ENCODE measurements at regions not wholly inside any gene's neighbourhood (a gene's known extent, or its start where the extent isn't known, plus 50 kb on each side); places are given as distances from the start of the nearest gene placed in this dataset.

DNA sequence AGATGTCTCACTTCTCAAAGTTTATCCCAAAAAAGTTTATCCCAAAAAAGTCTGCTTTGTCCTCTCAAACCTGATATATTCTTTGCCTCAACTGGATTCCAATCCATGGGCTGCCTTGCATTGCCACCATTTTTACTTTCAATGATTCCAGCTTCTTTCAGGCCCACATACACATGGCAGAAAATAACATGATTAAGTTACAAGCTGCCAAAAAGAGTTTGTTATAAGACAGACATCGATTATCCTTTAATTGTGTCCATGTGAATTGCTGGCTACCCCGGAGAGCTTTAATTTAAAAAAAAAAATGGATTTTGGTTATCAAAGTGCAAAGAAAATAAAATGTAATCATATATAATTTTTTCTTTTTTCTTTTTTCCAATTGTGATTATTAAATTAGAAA, 819.6 kb upstream of the SORCS1 start:
- Histone ChIP-seq H3K36me3 (ENCODE audit: insufficient read depth, low read length) (no peaks in the 10 kb centered on the region), H3K9me3 (ENCODE audit: low read length) (no peaks in the 10 kb centered on the region), H3K27ac (ENCODE audit: low read depth, low read length, poor library complexity, severe bottlenecking) (no peak overlapping the region), H3K4me1 (ENCODE audit: insufficient read depth, low read length, poor library complexity, severe bottlenecking) (no peaks in the 10 kb centered on the region), H4K20me1 (ENCODE audit: insufficient read depth, low read length) (no peaks in the 10 kb centered on the region), H2AFZ (ENCODE audit: low read length) (no peak overlapping the region), H3K4me3 (ENCODE audit: low read depth, low read length, poor library complexity, severe bottlenecking) (no peak overlapping the region), H3K79me2 (ENCODE audit: insufficient read depth, low read depth, low read length) (no peaks in the 10 kb centered on the region), H3K4me2 (ENCODE audit: low read length) (no peak overlapping the region), H3K9me2 (ENCODE audit: insufficient read depth, low read length) (no peaks in the 10 kb centered on the region)
- POLR2A ChIA-PET, result no interaction called here
- intact Hi-C loops (cut with micrococcal nuclease; ENCODE audit: unreplicated experiment), result no loop called here
- DNase-seq (ENCODE audit: low spot score), result no peak
- CTCF ChIA-PET (ENCODE audit: unreplicated experiment), result no interaction called here
- no peak for TF ChIP-seq EZH2phosphoT487 (IDR thresholded peaks at IDR 0.05; ENCODE audit: borderline replicate concordance, low read depth, low read length)
- TF ChIP-seq, protein P1, sequence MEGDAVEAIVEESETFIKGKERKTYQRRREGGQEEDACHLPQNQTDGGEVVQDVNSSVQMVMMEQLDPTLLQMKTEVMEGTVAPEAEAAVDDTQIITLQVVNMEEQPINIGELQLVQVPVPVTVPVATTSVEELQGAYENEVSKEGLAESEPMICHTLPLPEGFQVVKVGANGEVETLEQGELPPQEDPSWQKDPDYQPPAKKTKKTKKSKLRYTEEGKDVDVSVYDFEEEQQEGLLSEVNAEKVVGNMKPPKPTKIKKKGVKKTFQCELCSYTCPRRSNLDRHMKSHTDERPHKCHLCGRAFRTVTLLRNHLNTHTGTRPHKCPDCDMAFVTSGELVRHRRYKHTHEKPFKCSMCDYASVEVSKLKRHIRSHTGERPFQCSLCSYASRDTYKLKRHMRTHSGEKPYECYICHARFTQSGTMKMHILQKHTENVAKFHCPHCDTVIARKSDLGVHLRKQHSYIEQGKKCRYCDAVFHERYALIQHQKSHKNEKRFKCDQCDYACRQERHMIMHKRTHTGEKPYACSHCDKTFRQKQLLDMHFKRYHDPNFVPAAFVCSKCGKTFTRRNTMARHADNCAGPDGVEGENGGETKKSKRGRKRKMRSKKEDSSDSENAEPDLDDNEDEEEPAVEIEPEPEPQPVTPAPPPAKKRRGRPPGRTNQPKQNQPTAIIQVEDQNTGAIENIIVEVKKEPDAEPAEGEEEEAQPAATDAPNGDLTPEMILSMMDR (conservative IDR thresholded peaks at IDR 0.05; ENCODE audit: low read length), result no peak
- no TSS peak for BruUV-seq (replicated peaks)

DNA sequence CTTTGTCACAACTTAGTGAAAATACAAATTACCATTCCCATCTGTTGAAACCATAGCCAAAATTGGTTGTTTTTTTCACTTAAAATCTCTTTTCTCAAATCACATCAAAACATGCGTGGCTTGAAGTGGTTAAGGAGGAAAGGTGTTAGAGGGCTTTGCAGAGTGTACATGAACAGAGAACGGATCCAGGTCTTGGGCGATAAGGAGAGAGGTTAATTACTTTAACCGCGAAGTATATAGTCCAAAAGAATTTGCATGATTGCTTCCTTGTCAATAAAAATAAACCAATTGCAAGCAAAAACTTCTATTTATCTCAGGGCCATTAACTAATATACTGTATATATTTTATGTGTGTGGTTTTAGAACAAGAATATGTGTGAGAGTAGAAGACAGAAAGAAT, 813.9 kb upstream of the SORCS1 start:
- no peaks in the 10 kb centered on the region for H3K4me1 ChIP-seq (ENCODE audit: insufficient read depth, low read length, poor library complexity, severe bottlenecking)
- intact Hi-C loops (cut with micrococcal nuclease; ENCODE audit: unreplicated experiment), result no loop called here
- no peak overlapping the region for H2AFZ ChIP-seq (ENCODE audit: low read length)
- H3K27ac ChIP-seq (ENCODE audit: low read depth, low read length, poor library complexity, severe bottlenecking), result no peak overlapping the region
- POLR2A ChIA-PET, result no interaction called here
- H3K36me3 ChIP-seq (ENCODE audit: insufficient read depth, low read length), result no peaks in the 10 kb centered on the region
- TF ChIP-seq, protein P1 (conservative IDR thresholded peaks at IDR 0.05; ENCODE audit: low read length), result no peak
- no peak for TF ChIP-seq EZH2phosphoT487 (IDR thresholded peaks at IDR 0.05; ENCODE audit: borderline replicate concordance, low read depth, low read length)
- no peaks in the 10 kb centered on the region for H3K9me2 ChIP-seq (ENCODE audit: insufficient read depth, low read length)
- CTCF ChIA-PET (ENCODE audit: unreplicated experiment), result no interaction called here
- H3K9me3 ChIP-seq (ENCODE audit: low read length), result no peaks in the 10 kb centered on the region
- no peak overlapping the region for H3K4me2 ChIP-seq (ENCODE audit: low read length)
- H3K79me2 ChIP-seq (ENCODE audit: insufficient read depth, low read depth, low read length), result no peaks in the 10 kb centered on the region
- no peaks in the 10 kb centered on the region for H4K20me1 ChIP-seq (ENCODE audit: insufficient read depth, low read length)
- BruUV-seq (replicated peaks), result no TSS peak
- no peak overlapping the region for H3K4me3 ChIP-seq (ENCODE audit: low read depth, low read length, poor library complexity, severe bottlenecking)
- no peak for DNase-seq (ENCODE audit: low spot score)

DNA sequence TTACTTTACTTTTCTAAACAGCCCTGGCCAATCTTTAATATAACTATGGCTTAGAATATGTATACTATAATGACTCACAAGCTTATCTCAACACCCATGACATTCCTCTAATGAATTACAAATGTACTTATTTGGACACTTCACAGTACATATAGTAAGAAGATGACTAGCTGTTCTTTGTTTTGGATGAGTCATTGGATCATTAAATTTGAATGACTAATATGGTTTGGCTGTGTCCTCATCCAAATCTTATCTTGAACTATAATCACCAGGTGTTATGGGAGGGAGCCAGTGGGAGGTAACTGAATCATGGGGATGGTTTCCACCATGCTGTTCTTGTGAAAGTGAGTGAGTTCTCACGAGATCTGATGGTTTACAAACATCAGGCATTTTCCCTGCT, 807.5 kb upstream of the SORCS1 start:
- Histone ChIP-seq H3K36me3 (ENCODE audit: insufficient read depth, low read length) (no peaks in the 10 kb centered on the region), H3K9me3 (ENCODE audit: low read length) (no peaks in the 10 kb centered on the region), H3K4me2 (ENCODE audit: low read length) (no peak overlapping the region), H3K4me1 (ENCODE audit: insufficient read depth, low read length, poor library complexity, severe bottlenecking) (no peaks in the 10 kb centered on the region), H4K20me1 (ENCODE audit: insufficient read depth, low read length) (no peaks in the 10 kb centered on the region), H3K27ac (ENCODE audit: low read depth, low read length, poor library complexity, severe bottlenecking) (no peak overlapping the region), H3K9me2 (ENCODE audit: insufficient read depth, low read length) (no peaks in the 10 kb centered on the region), H3K79me2 (ENCODE audit: insufficient read depth, low read depth, low read length) (no peaks in the 10 kb centered on the region), H3K4me3 (ENCODE audit: low read depth, low read length, poor library complexity, severe bottlenecking) (no peak overlapping the region), H2AFZ (ENCODE audit: low read length) (no peak overlapping the region)
- no peak for DNase-seq (ENCODE audit: low spot score)
- no TSS peak for BruUV-seq (replicated peaks)
- ChIA-PET CTCF (ENCODE audit: unreplicated experiment) (no interaction called here), POLR2A (no interaction called here)
- no peak for TF ChIP-seq EZH2phosphoT487 (IDR thresholded peaks at IDR 0.05; ENCODE audit: borderline replicate concordance, low read depth, low read length)
- TF ChIP-seq, protein P1 (conservative IDR thresholded peaks at IDR 0.05; ENCODE audit: low read length), result no peak
- intact Hi-C loops (cut with micrococcal nuclease; ENCODE audit: unreplicated experiment), result no loop called here

Data from OCI-LY7 (cell line).